DOHH2 (cell line): ENCODE measurements at regions not wholly inside any gene's neighbourhood (a gene's known extent, or its start where the extent isn't known, plus 50 kb on each side); places are given as distances from the start of the nearest gene placed in this dataset.

ENCODE experiments used
- CTCF ChIP-seq: fragments of 200-600 bp; sonication (generic); IDR thresholded peaks from one replicate; pipeline ENCODE4 v1.5.1; 2014; ENCODE audit warnings: antibody characterized with exemption, mild to moderate bottlenecking, low read depth, low read length; ENCODE audit not compliant: poor library complexity, severe bottlenecking
- EZH2phosphoT487 ChIP-seq: fragments of 200-600 bp; sonication (generic); IDR thresholded peaks from 2 replicates; pipeline ENCODE4 v1.6.1; 2017; ENCODE audit warnings: borderline replicate concordance, mild to moderate bottlenecking, antibody characterized with exemption, low read length, moderate library complexity, mixed read lengths

GRCh38 chr6:63392092-63392724 is 72.4 kb upstream of the LGSN start:
- no peak for TF ChIP-seq CTCF
- no peak for TF ChIP-seq EZH2phosphoT487
